ENCODE measurements at regions not wholly inside any gene's neighbourhood (a gene's known extent, or its start where the extent isn't known, plus 50 kb on each side); places are given as distances from the start of the nearest gene placed in this dataset.

DNA sequence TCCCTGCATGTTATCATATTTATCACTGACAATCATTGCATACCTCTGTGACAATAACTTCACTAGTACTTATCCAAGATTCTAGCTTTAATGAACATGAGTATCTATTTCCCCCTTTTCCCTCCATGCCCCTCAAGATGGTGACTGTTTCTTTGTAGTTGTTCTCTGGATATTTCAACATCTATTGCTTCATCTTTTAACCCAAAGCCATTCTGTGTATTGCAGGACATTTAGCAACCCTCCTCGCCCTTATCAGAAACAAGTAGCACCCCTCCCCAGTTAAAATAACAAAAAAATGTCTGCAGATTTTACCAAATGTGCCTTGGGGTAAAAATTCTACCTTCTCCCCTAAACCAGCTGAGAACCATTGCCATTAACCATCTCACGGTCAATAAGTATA is 979.8 kb upstream of the MANEA start:
- TF ChIP-seq, protein P1, sequence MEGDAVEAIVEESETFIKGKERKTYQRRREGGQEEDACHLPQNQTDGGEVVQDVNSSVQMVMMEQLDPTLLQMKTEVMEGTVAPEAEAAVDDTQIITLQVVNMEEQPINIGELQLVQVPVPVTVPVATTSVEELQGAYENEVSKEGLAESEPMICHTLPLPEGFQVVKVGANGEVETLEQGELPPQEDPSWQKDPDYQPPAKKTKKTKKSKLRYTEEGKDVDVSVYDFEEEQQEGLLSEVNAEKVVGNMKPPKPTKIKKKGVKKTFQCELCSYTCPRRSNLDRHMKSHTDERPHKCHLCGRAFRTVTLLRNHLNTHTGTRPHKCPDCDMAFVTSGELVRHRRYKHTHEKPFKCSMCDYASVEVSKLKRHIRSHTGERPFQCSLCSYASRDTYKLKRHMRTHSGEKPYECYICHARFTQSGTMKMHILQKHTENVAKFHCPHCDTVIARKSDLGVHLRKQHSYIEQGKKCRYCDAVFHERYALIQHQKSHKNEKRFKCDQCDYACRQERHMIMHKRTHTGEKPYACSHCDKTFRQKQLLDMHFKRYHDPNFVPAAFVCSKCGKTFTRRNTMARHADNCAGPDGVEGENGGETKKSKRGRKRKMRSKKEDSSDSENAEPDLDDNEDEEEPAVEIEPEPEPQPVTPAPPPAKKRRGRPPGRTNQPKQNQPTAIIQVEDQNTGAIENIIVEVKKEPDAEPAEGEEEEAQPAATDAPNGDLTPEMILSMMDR (IDR thresholded peaks at IDR 0.05; ENCODE audit: poor library complexity, severe bottlenecking) = no peak
- TF ChIP-seq, protein P2, sequence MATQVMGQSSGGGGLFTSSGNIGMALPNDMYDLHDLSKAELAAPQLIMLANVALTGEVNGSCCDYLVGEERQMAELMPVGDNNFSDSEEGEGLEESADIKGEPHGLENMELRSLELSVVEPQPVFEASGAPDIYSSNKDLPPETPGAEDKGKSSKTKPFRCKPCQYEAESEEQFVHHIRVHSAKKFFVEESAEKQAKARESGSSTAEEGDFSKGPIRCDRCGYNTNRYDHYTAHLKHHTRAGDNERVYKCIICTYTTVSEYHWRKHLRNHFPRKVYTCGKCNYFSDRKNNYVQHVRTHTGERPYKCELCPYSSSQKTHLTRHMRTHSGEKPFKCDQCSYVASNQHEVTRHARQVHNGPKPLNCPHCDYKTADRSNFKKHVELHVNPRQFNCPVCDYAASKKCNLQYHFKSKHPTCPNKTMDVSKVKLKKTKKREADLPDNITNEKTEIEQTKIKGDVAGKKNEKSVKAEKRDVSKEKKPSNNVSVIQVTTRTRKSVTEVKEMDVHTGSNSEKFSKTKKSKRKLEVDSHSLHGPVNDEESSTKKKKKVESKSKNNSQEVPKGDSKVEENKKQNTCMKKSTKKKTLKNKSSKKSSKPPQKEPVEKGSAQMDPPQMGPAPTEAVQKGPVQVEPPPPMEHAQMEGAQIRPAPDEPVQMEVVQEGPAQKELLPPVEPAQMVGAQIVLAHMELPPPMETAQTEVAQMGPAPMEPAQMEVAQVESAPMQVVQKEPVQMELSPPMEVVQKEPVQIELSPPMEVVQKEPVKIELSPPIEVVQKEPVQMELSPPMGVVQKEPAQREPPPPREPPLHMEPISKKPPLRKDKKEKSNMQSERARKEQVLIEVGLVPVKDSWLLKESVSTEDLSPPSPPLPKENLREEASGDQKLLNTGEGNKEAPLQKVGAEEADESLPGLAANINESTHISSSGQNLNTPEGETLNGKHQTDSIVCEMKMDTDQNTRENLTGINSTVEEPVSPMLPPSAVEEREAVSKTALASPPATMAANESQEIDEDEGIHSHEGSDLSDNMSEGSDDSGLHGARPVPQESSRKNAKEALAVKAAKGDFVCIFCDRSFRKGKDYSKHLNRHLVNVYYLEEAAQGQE (IDR thresholded peaks at IDR 0.05; ENCODE audit: borderline replicate concordance) = no peak
- no peak for TF ChIP-seq EP300 (conservative IDR thresholded peaks at IDR 0.05; ENCODE audit: poor library complexity, severe bottlenecking)
- no peak for TF ChIP-seq POLR2AphosphoS5 (IDR thresholded peaks at IDR 0.05)
- TF ChIP-seq RAD21 (conservative IDR thresholded peaks at IDR 0.05) = no peak
- no peak for TF ChIP-seq EZH2 (IDR thresholded peaks at IDR 0.05; ENCODE audit: borderline replicate concordance, insufficient read depth, low read length, poor library complexity, severe bottlenecking)
- TF ChIP-seq MXI1 (conservative IDR thresholded peaks at IDR 0.05; ENCODE audit: poor library complexity, severe bottlenecking) = no peak
- TF ChIP-seq TAF1 (IDR thresholded peaks at IDR 0.05; ENCODE audit: low read depth) = no peak
- TF ChIP-seq SMC3 (conservative IDR thresholded peaks at IDR 0.05; ENCODE audit: poor library complexity) = no peak

Data from neural cell (in vitro differentiated cells).